Endothelial cell of umbilical vein (primary cell): ENCODE measurements at regions not wholly inside any gene's neighbourhood (a gene's known extent, or its start where the extent isn't known, plus 50 kb on each side); places are given as distances from the start of the nearest gene placed in this dataset.

ENCODE experiments used
- BruUV-seq: library from RNA; stranded (reverse); fragments of 400-500 nt; replicated peaks from 2 replicates; lab custom pipeline; 2021; lab: Mats Ljungman, UMichigan
- CTCF ChIA-PET: fragments of 300-600, 350-600 bp; sonication (Branson Sonifier 250); formaldehyde crosslinking; loops from one replicate; lab custom pipeline; 2021; ENCODE audit warnings: antibody characterized with exemption, inconsistent platforms; lab: Charles Lee
- POLR2A ChIA-PET: fragments of 300-600, 350-600 bp; sonication (Branson Sonifier 250); formaldehyde crosslinking; loops from one replicate; lab custom pipeline; 2021; ENCODE audit warnings: antibody characterized with exemption, inconsistent platforms; lab: Charles Lee
- DNase-seq: peaks from one replicate; pipeline ENCODE4 v3.0.0-alpha.2; 2011; ENCODE audit warnings: low read depth, low spot score
- FAIRE-seq: peaks from 2 replicates; lab custom pipeline; 2011; peaks lifted over from hg19 to GRCh38; lab: Jason Lieb, UNC
- H2AFZ ChIP-seq: 2 replicates; pipeline ENCODE4 v1.6.0; 2012; ENCODE audit warnings: low read depth, low read length, control low read depth, inconsistent platforms
- H3K27ac ChIP-seq: 2 replicates; pipeline ENCODE4 v1.5.1; 2011; ENCODE audit warnings: low read depth, mild to moderate bottlenecking, control low read depth, low read length, moderate library complexity; ENCODE audit not compliant: insufficient read depth
- H3K27me3 ChIP-seq, 2 experiments: 2 replicates each; pipeline versions ENCODE4 v1.6.0 to v1.6.1; 2011; ENCODE audit warnings: low read length in 2 of 2, mixed read lengths in 1 of 2; ENCODE audit not compliant: control insufficient read depth in 2 of 2, insufficient read depth in 2 of 2
- H3K36me3 ChIP-seq, 2 experiments: 2 replicates in 1 of 2; 3 replicates in 1 of 2; pipeline ENCODE4 v1.5.1; 2011; ENCODE audit warnings: low read length in 2 of 2, mild to moderate bottlenecking in 1 of 2, moderate library complexity in 1 of 2; ENCODE audit not compliant: control insufficient read depth in 2 of 2, insufficient read depth in 2 of 2; ENCODE audit errors: extremely low read depth in 1 of 2
- H3K4me1 ChIP-seq: 3 replicates; pipeline ENCODE4 v1.5.1; 2011; ENCODE audit warnings: mild to moderate bottlenecking, low read length; ENCODE audit not compliant: control insufficient read depth, insufficient read depth; ENCODE audit errors: extremely low read depth
- H3K4me2 ChIP-seq: 2 replicates; pipeline ENCODE4 v1.6.1; 2011; ENCODE audit warnings: low read length, control low read depth, mixed read lengths; ENCODE audit not compliant: insufficient read depth
- H3K4me3 ChIP-seq, 3 experiments: fragments of 200-600 bp in 1 of 3; sonication (generic), shearing (Covaris generic) in 1 of 3; replicated peaks in 1 of 3; 2 replicates each; pipeline ENCODE4 v1.5.1; 2011 to 2016; ENCODE audit warnings: control low read depth in 3 of 3, low read length in 3 of 3, mild to moderate bottlenecking in 2 of 3, inconsistent platforms in 1 of 3, low read depth in 1 of 3, moderate library complexity in 1 of 3; ENCODE audit not compliant: insufficient read depth in 1 of 3
- H3K79me2 ChIP-seq: 2 replicates; pipeline ENCODE4 v1.6.0; 2012; ENCODE audit warnings: low read length, inconsistent platforms; ENCODE audit not compliant: control insufficient read depth, insufficient read depth
- H3K9ac ChIP-seq: replicated peaks from 2 replicates; pipeline ENCODE3; 2011; ENCODE audit warnings: low read length, control low read depth; ENCODE audit not compliant: insufficient read depth; ENCODE audit errors: extremely low read depth
- H3K9me1 ChIP-seq: replicated peaks from 3 replicates; pipeline ENCODE4 v1.6.0; 2011; ENCODE audit warnings: mild to moderate bottlenecking, low read length; ENCODE audit not compliant: control insufficient read depth, insufficient read depth; ENCODE audit errors: extremely low read depth
- H3K9me3 ChIP-seq: replicated peaks from 2 replicates; pipeline ENCODE4 v1.5.1; 2012; ENCODE audit warnings: low read length, inconsistent platforms; ENCODE audit not compliant: control insufficient read depth, insufficient read depth
- H4K20me1 ChIP-seq: replicated peaks from 2 replicates; pipeline ENCODE3; 2011; ENCODE audit warnings: mild to moderate bottlenecking, low read length; ENCODE audit not compliant: control insufficient read depth, insufficient read depth; ENCODE audit errors: extremely low read depth
- CTCF ChIP-seq, 2 donors: IDR thresholded peaks; 1 replicate in 1 of 2; 2 replicates in 1 of 2; pipeline ENCODE4 v1.5.1; 2011; ENCODE audit warnings: low read length in 2 of 2, mild to moderate bottlenecking in 2 of 2, moderate library complexity in 2 of 2, control low read depth in 1 of 2, inconsistent platforms in 1 of 2, low read depth in 1 of 2; ENCODE audit not compliant: insufficient read depth in 1 of 2; ENCODE audit errors: extremely low read depth in 1 of 2
- EZH2 ChIP-seq: IDR thresholded peaks from 2 replicates; pipeline ENCODE4 v1.6.1; 2012; ENCODE audit warnings: borderline replicate concordance, low read depth, mild to moderate bottlenecking, moderate library complexity, low read length, inconsistent platforms; ENCODE audit not compliant: severe bottlenecking
- FOS ChIP-seq: IDR thresholded peaks from 2 replicates; pipeline ENCODE4 v1.6.1; 2011; ENCODE audit warnings: mild to moderate bottlenecking, low read length, moderate library complexity, borderline replicate concordance; ENCODE audit not compliant: insufficient read depth
- GATA2 ChIP-seq: IDR thresholded peaks from 2 replicates; pipeline ENCODE4 v1.7.0; 2011; ENCODE audit warnings: low read depth, mild to moderate bottlenecking, moderate library complexity, mixed read lengths, low read length; ENCODE audit not compliant: insufficient read length, insufficient read depth
- JUN ChIP-seq: IDR thresholded peaks from 2 replicates; pipeline ENCODE4 v1.6.1; 2011; ENCODE audit warnings: borderline replicate concordance, low read depth; ENCODE audit not compliant: insufficient read length, insufficient read depth
- MAX ChIP-seq: IDR thresholded peaks from 2 replicates; pipeline ENCODE4 v1.6.1; 2011; ENCODE audit not compliant: insufficient read depth, insufficient read length
- MYC ChIP-seq: IDR thresholded peaks from one replicate; pipeline ENCODE4 v1.6.1; 2011; ENCODE audit warnings: mild to moderate bottlenecking, low read depth, low read length
- POLR2A ChIP-seq: IDR thresholded peaks from 2 replicates; pipeline ENCODE4 v1.6.1; 2012; ENCODE audit warnings: low read depth, mild to moderate bottlenecking, control low read depth, low read length
- POLR2AphosphoS5 ChIP-seq: IDR thresholded peaks from 2 replicates; pipeline ENCODE4 v1.6.1; 2012; ENCODE audit warnings: low read depth, mild to moderate bottlenecking, control low read depth, low read length, moderate library complexity; ENCODE audit not compliant: insufficient read depth
- dilution Hi-C: fragments of 300-500 bp; cut with MboI; formaldehyde crosslinking; loops from one replicate; pipeline ENCODE4 v1.15.0; 2019; ENCODE audit warnings: low sequenced_read_pairs; ENCODE audit not compliant: extremely low pct_ligation_motif_present
- intact Hi-C: fragments of 100-400 bp; cut with micrococcal nuclease; formaldehyde crosslinking; loops from one replicate; pipeline ENCODE4 v1.10.0; 2022

- Histone ChIP-seq H3K4me2 (no peak overlapping the region), H3K9ac (no peak overlapping the region), H3K79me2 (no peaks in the 10 kb centered on the region), H3K9me1 (no peaks in the 10 kb centered on the region), H4K20me1 (no peaks in the 10 kb centered on the region), H3K36me3 (no peaks in the 10 kb centered on the region), H3K9me3 (no peaks in the 10 kb centered on the region), H3K27ac (no peak overlapping the region), H2AFZ (no peak overlapping the region), H3K27me3 (no peaks in the 10 kb centered on the region), H3K4me3 (no peak overlapping the region), H3K4me1 (no peaks in the 10 kb centered on the region)
- TF ChIP-seq CTCF (IDR thresholded peaks at IDR 0.05; ENCODE audit: extremely low read depth in 1 of 2, insufficient read depth in 1 of 2, low read depth in 1 of 2, low read length in 2 of 2), result no peak
- no peak for TF ChIP-seq MYC
- TF ChIP-seq JUN, result no peak
- TF ChIP-seq FOS, result no peak
- TF ChIP-seq MAX, result no peak
- TF ChIP-seq GATA2, result no peak
- no peak for TF ChIP-seq POLR2AphosphoS5
- TF ChIP-seq EZH2, result no peak
- TF ChIP-seq POLR2A, result no peak
- intact Hi-C loops, result no loop called here
- no peak for DNase-seq
- FAIRE-seq, result no peak
- dilution Hi-C loops, result no loop called here
- CTCF ChIA-PET, result interaction anchor here (1.5 kb wide), 1 partner anchor 9 kb away, joined by 4 read pairs; no protein-coding TSS in a partner anchor
- no TSS peak for BruUV-seq
- POLR2A ChIA-PET, result no interaction called here
Observed at GRCh38 chr14:54137614-54137961, 181.0 kb upstream of the BMP4 start.
